Activated CD4-positive, alpha-beta T cell treated with anti-CD3 and anti-CD28 coated beads, Interleukin-2, amount 50 U/mL, for 24 hours (primary cell): ENCODE measurements at regions not wholly inside any gene's neighbourhood (a gene's known extent, or its start where the extent isn't known, plus 50 kb on each side); places are given as distances from the start of the nearest gene placed in this dataset.
"Not testable (repeated sequence)": the region's sequence is repeated elsewhere in the genome, so short reads cannot be mapped to it uniquely, and the experiment has no call there.

Experiments used
- DNase-seq, 2 donors: peaks; one replicate each; pipeline ENCODE4 v3.0.0-alpha.2; 2020; ENCODE audit warnings: low read depth in 1 of 2, low spot score in 1 of 2

DNA sequence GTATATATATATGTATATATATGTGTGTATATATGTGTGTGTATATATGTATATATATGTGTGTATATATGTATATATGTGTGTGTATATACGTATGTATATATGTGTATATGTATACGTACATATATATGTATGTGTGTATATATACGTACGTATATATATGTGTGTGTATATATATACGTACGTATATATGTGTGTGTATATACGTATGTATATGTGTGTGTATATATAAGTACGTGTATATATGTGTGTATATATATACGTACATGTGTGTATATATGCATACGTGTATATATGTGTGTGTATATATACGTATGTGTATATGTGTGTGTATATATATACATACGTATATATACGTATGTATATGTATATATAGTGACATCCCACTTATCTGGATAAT, 154.4 kb downstream of the CDRT15L2 start:
- no peak for DNase-seq

DNA sequence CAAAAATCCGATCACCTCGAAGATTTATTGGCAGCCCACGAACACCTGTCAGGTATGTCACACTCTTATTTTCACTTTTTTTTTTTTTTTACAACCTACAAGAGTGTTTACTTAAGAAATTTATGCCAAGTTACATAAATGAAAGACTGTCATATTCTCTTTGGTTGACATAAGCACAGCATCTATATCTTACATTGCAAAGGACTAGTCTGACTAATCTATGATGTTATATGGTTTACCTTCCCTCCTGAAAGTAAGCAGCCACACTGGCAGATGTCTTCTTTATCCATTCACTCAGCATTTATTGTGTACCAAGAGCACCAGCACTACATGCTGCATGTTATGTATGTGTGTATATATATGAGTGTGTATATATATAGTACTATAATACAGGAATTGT, 156.3 kb downstream of the CDRT15L2 start:
- DNase-seq, result no peak

DNA sequence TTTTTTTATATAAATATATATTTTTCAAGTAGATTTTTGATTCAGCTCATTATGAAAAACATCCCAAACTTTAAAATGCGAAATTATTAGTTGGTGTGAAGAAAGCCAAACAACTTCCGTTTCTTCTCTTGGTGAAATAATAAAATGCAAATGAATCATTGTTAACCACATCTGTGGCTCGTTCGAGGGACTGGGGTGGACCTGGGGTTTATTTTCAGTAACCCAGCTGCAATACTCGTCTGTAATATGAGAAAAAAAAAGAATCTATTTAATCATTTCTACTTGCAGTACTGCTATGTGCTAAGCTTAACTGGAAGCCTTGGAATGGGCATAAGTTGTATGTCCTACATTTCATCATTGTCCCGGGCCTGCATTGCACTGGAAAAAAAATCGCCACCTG, 158.1 kb downstream of the CDRT15L2 start:
- not testable (repeated sequence) for DNase-seq

DNA sequence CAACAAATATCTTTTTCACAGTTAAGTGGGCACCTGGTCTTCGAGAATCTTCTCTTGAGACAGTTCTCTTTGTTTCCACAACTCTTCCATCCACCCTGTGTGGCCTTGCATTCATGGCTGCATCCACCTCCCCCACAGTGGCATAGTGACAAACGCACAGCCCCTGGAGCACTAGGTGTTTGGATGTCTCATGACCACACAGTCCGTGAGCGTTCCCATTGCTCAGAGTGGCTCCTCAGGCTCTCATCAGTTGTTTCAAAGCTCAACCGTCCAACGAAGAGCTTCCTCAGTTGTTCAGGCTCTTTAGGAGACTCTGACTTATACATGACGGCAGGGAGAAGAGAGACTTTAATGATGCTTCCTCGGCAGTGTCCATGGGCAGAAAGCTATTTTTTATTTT, 191.6 kb downstream of the CDRT15L2 start:
- DNase-seq, result no peak

DNA sequence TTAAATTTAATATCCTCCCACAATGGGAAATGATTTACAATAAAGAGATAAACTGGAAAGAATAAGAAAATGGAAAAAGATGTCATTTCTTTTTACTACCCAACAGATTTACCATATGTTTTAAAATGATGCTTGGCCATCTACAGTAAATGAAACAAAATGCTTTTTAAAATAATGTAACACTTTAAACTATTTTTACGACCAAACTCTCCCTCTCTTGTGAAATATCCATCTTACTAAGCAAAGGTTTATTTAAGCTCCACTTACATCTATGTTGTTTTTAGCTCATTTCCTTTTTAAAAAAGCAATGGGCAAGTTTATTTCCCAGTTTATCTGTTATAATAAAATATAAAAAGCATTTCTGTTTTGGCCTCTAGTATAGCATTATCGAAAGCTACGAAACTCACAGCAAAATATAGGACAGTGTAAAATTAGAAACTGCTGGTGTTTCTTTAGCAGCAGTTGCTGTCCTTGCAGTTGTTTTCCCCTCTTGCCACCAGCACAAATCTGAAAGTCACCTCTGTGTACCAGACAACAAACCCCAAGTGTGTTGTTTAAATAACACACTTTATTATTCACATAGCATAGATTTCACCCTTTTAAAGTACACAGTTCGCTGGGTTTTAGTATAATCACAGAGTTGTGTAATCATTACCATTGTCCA, 195.1 kb downstream of the CDRT15L2 start:
- DNase-seq, result no peak

DNA sequence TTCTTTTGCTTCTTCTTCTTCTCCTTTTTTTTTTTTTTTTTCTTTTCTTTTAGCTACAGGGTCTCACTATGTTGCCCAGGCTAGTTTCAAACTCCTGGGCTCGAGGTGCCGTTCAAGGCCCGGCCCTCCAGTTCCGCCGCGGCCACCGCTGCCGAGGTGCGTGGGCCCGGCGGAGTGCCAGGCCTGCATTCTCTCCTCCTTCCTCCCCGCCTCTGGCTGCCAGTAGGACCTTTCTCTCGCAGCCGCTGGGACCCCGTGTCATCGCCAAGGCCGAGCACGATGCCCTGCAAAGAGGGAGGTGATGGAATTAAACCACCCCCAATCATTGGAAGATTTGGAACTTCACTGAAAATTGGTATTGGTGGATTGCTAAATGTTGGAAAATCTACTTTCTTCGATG, 195.8 kb downstream of the CDRT15L2 start:
- DNase-seq, result no peak

DNA sequence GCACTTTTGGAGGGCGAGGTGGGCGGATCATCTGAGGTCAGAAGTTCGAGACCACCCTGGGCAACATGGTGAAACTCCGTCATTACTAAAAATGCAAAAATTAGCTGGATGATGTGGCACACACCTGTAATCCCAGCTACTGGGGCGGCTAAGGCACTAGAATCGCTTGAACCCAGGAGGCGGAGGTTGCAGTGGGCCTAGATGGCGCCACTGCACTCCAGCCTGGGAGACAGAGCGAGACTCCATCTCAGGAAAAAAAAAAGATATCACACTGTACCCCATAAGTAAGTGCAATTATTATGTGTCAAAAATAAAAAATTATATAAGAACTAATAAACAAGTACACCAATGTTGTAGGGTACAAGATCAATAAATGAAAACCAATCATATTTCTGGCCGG, 200.0 kb downstream of the CDRT15L2 start:
- no peak for DNase-seq

DNA sequence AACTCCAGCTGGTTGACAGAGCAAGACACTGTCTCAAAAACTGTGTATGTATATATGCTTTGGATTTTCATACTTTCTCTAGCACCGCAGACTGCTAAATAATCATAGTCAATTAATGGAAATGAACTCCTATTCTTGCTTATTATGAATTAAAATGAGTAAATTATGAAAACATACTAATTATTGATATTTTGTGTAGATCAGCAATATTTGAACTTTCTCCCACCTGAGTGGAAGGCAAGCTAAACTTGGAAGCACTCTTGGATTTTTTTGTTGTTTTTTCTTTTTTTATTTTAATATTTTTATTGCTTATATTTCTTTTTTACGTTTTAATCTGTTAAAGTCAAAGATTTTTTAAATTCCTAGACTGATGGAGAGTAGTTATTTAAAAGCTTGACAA, 201.7 kb downstream of the CDRT15L2 start:
- DNase-seq, result no peak

DNA sequence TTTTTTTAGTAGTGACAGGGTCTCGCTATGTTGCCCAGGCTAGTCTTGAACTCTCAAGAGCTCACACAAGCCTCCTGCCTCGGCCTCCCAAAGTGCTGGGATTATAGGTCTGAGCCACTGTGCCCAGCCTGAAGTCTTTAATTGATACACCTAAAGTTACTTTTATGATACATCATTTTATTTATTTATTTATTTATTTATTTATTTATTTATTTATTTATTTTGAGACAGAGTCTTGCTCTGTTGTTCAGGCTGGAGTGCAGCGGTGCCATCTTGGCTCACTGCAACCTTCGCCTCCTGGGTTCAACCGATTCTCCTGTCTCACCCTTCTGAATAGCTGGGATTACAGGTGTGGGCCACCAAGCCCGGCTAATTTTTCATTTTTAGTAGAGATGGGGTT, 202.3 kb downstream of the CDRT15L2 start:
- DNase-seq, result not testable (repeated sequence)

DNA sequence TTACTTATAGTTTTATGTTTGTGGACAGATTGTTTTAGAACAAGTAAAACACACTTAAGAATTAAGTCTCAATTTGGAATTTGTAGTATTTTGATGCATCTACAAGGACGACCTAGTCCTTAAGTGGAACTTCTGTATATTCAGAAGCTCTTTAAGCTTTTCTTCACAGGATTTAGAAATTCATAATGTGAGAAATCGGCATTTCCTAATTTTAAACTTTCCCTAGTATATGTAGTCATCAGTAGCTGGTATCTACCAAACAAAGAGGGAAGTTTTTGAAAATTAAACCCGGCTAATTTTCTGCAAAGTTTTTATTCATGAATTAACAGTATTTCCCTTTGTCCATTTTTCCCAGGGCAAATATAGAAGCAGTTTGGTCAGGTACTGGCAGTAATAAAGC, 203.6 kb downstream of the CDRT15L2 start:
- DNase-seq, result no peak

DNA sequence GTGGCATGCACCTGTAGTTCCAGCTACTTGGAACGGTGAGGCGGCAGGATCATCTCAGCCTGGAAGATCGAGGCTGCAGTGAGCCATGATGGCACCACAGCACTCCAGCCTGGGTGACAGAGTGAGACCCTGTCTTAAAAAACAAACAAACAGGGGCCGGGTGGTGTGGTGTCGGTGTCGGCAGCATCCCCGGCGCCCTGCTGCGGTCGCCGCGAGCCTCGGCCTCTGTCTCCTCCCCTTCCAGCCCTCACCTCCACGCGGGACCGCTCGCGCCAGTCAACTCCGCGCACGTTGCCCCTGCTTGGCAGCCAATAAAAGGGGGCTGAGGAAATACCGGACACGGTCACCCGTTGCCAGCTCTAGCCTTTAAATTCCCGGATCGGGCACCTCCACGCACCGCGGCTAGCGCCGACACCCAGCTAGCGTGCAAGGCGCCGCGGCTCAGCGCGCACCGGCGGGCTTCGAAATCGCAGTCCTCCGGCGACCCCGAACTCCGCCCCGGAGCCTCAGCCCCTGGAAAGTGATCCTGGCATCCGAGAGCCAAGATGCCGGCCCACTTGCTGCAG, 204.7 kb downstream of the CDRT15L2 start:
- no peak for DNase-seq

DNA sequence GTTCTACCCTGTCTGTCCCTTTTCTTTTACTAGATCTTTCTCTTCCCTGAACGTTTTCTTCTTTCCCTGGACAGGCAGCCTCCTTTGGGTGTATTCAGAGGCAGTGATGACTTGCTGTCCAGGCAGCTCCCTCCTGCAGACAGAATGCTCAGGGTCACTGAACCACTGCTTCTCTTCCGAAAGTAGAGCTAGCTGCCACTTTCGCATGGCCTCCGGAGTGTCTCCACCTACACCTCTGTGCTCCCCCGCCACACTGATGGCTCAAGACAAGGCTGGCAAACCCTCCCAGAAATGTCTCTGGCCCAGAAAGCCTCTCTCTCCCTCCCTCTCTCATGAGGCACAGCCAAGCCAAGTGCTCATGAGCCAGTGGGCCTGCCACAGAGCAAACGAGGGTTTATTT, 207.8 kb downstream of the CDRT15L2 start:
- DNase-seq, result no peak

DNA sequence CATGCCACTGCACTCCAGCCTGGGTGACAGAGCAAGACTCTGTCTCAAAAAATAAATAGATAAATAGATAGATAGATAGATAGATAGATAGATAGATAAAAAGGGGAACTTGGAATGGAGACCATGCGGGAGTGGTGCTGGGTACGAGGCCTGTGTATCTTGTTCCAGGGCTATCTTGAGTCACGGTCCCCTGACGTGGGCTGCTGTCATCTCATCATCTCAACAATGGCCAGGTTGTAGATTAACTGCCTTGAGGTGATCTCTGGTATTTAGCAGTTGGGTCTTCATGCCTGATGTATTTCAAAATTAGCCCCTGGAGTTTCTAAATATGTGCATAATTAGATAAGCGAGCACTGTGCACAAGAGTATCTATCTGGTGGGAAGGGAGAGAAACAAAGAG, 212.1 kb downstream of the CDRT15L2 start:
- no peak for DNase-seq

DNA sequence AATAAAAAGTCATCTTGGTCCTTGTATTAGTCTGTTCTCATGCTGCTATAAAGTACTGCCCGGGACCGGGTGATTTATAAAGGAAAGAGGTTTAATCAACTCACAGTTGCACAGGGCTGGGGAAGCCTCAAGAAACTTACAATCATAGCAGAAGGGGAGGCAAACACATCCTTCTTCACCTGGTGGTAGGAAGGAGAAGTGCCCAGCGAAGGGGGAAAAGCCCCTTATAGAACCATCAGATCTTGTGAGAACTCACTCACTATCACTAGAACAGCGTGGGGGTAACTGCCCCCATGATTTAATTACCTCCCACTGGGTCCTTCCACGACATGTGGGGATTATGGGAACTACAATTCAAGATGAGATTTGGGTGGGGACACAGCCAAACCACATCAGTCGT, 215.0 kb downstream of the CDRT15L2 start:
- not testable (repeated sequence) for DNase-seq

DNA sequence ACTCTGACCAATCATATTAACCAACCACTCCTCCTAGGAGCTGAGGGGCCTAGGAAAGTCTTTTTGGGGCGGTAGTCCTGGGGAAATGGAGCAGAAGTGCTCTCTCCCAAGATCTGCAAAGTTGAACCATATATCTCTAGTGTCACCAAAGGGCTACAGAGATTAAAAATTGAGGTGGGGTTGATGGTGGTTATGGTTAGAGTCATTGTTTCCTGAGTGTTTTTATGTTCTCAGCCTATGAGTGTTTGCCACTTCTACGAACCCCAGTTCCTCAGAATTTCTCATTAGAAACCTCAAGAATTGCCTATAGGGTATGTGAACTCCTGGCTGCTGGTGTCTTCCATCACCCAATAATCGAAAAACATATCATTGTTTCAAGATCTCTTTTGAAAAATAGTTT, 217.8 kb downstream of the CDRT15L2 start:
- no peak for DNase-seq

DNA sequence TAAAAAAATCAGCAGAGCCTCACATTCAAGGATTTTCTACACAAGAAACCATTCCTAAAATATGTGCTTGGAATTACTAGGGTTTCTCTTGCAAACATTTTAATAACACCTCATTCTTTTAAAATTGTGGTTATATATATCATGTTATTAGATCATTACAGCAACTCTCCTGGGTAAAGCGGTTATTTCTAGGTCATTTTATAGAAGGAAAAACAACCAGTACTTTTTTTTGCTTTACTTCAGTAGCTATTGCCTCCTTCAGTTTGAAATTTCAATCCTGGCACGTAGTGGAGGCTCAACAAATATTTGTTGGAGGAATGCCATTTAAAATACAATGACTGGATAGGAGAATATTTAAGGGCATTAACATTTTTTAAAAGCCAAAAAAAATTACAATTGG, 220.6 kb downstream of the CDRT15L2 start:
- DNase-seq, result no peak

DNA sequence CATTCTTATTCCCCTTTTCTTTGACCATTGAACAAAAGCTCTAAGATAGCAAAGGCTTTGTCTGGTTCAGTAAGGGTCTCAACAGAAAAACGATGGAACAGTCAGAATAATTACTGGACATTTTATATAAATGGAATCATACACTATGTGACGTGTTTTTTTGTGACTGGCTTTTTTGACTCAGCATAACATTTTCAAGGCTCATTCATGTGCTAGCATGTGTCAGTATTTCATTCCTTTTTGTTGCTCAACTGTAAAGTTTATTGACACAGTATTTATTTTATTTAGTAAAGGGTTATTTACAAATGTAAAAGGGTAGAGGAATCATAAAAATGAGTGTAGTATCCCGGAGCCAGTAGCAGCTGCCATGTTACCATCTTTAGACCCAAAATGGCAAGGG, 226.2 kb downstream of the CDRT15L2 start:
- DNase-seq, result no peak

DNA sequence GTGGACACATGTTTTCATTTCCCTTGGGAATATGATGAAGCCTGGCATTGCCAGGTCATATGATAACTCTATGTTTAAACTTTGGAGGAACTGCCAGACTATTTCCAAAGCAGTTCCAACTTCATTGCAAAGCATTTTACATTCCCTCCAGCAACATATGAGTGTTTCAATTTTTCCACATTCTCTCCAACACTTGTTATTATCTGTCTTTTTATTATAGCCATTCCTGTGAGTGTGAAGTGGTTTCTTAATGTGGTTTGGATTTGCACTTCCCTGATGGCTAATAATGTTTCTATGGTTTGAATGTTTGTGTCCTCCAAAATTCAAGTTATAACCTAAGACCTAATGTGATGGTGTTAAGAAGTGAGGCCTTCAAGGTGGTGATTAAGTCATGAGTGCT, 228.0 kb downstream of the CDRT15L2 start:
- not testable (repeated sequence) for DNase-seq

DNA sequence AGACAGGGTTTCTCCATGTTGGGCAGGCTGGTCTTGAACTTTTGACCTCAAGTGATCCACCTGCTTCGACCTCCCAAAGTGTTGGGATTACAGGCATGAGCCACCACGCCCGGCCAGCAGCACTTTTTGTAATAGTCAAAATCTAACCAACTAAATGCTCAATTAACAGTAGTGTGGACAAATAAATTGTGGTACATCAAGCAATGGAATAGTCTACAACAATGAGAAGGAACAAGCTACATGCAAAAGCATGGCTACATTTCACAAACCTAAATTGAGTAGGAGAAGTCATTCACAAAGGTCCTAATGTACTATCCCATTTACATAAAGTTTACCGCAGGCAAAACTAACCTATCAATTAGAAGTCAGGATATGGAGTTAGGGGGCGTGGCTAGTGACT, 227.4 kb downstream of the USP22 start:
- not testable (repeated sequence) for DNase-seq

DNA sequence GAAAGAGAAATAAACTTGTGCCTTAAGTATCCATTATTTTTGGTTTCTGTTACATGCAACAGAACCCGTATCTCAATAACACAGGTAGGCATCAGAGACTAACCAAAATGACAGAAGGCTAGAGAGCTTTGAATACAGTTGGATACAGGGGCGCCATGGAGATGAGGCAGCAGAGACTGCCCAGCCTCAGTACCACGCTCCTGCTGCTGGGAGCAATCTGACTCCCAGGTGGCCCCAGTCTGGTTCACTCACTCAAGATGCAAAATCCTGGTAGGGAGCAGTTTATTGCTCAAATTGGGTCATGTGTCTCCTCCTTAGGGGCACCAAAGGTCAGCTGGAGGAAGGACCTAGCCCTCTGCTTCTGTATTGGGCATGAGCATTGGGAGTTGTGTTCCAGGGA, 218.9 kb downstream of the USP22 start:
- no peak for DNase-seq

DNA sequence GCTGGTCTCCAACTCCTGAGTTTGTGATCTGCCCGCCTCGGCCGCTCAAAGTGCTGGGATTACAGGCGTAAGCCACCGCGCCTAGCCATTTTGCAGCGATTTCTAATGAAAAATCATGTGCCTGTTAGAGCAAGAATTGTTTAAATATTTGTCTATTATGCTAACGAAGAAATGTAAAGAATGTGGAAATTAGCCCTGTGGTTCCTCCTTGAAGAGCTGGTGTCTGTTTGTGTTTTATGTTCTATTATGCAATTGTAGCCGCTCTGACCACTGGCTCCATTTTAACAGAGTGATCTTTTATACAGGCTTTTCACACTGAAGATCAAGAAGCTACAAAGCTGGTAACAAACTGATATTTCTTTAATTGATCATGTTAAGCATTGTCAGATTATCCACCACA, 217.3 kb downstream of the USP22 start:
- DNase-seq, result no peak

DNA sequence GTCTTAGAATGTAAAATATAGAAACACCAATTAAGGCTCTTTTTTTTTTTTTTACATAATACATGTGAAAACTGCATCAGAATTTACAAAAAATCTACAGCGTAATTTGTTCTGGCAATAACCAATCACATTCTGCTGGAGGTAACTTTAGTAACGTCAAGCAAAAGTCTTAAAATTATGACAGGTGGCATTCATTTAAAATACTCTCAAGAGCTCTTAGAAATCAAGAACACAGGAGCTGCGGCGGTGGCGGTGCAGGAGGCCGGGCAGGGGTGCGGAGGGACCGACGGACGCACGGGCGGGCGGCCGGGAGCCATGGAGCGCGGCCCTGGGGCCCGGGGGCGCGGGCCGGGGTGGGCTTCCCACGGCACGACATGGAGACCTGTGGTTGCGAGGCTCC, 202.4 kb downstream of the USP22 start:
- not testable (repeated sequence) for DNase-seq
